Brain microvascular endothelial cell (primary cell): ENCODE measurements at regions not wholly inside any gene's neighbourhood (a gene's known extent, or its start where the extent isn't known, plus 50 kb on each side); places are given as distances from the start of the nearest gene placed in this dataset.

Experiments used
- DNase-seq: peaks from one replicate; pipeline ENCODE4 v3.0.0-alpha.2; 2020
- H3K27ac ChIP-seq: fragments of 250-450 bp; sonication (Bioruptor Pico); 2 replicates; pipeline ENCODE4 v1.5.1; 2020; ENCODE audit warnings: mild to moderate bottlenecking, moderate library complexity
- H3K27me3 ChIP-seq: fragments of 250-450 bp; sonication (Bioruptor Pico); replicated peaks from 2 replicates; pipeline ENCODE4 v1.5.1; 2020; ENCODE audit warnings: mild to moderate bottlenecking
- H3K36me3 ChIP-seq: fragments of 250-450 bp; sonication (Bioruptor Pico); replicated peaks from 2 replicates; pipeline ENCODE4 v1.5.1; 2020; ENCODE audit warnings: mild to moderate bottlenecking
- H3K4me3 ChIP-seq: 2 replicates; pipeline ENCODE4 v1.5.1; 2011; ENCODE audit warnings: low read depth, mild to moderate bottlenecking, control low read depth, low read length, moderate library complexity
- CTCF ChIP-seq: IDR thresholded peaks from 2 replicates; pipeline ENCODE4 v1.5.1; 2011; ENCODE audit warnings: low read depth, mild to moderate bottlenecking, moderate library complexity, low read length, control low read depth, inconsistent platforms; ENCODE audit errors: missing control alignments
- in situ Hi-C: cut with HindIII; loops from 2 replicates; pipeline ENCODE4 v1.10.0; 2017; ENCODE audit warnings: low sequenced_read_pairs, low pct_ligation_motif_present

- no peak overlapping the region for H3K4me3 ChIP-seq
- DNase-seq: no peak
- H3K27ac ChIP-seq: no peak overlapping the region
- in situ Hi-C loops: no loop called here
- no peak for TF ChIP-seq CTCF
- H3K36me3 ChIP-seq: no peaks in the 10 kb centered on the region
- H3K27me3 ChIP-seq: no peaks in the 10 kb centered on the region
Observed at GRCh38 chr1:79594121-79594698, 587.7 kb upstream of the ADGRL4 start.

DNA sequence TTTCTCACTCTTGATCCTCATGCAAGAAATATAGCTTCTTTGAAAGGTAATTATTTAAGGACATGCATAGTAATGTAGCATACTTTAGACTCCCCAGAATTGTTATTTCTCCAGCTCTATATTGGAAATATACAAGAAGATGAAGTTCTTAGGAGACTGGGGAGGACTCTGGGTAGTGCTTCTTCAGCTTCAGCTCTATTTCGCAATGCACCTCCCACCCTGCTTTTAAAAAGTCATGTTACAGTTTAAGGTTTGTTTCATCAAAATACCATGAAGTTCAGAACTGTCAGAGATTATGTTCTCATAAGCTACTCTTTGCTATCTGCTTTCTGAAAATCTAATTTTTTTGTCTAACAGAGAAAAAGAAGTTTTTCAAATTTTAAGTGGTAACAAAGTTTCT lies 586.2 kb upstream of the ADGRL4 start:
- in situ Hi-C loops: no loop called here
- no peak for TF ChIP-seq CTCF
- Histone ChIP-seq H3K27me3 (no peaks in the 10 kb centered on the region), H3K4me3 (no peak overlapping the region), H3K36me3 (no peaks in the 10 kb centered on the region), H3K27ac (no peak overlapping the region)
- DNase-seq: no peak

DNA sequence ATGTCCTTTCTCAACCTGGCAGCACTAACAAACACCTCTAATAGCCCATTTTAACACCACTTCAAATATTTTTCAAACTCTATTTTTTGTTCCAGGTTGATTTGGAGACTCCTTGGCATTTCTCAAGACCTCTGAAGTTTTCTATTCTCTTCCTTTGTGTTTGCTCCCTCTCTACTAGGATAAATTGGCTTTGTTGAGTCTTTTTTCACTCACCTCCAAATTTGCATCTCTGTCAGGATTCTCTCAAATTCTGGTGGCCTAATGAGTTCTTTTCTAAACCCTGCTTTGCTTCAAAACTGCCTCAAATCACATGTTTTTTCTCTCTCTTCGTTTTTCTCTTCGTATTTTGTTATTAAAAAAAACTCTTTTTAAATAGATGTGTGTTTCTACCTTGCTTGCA lies 582.2 kb upstream of the ADGRL4 start:
- no peaks in the 10 kb centered on the region for H3K36me3 ChIP-seq
- TF ChIP-seq CTCF: no peak
- H3K27ac ChIP-seq: no peak overlapping the region
- no peaks in the 10 kb centered on the region for H3K27me3 ChIP-seq
- no peak for DNase-seq
- in situ Hi-C loops: no loop called here
- no peak overlapping the region for H3K4me3 ChIP-seq

GRCh38 chr1:79587229-79587628 lies 580.7 kb upstream of the ADGRL4 start:
- no peak for TF ChIP-seq CTCF
- Histone ChIP-seq H3K27ac (no peak overlapping the region), H3K36me3 (no peaks in the 10 kb centered on the region), H3K27me3 (no peaks in the 10 kb centered on the region), H3K4me3 (no peak overlapping the region)
- in situ Hi-C loops: no loop called here
- DNase-seq: no peak

- Histone ChIP-seq H3K27me3 (no peaks in the 10 kb centered on the region), H3K36me3 (no peaks in the 10 kb centered on the region), H3K4me3 (no peak overlapping the region), H3K27ac (no peak overlapping the region)
- no peak for DNase-seq
- no peak for TF ChIP-seq CTCF
- in situ Hi-C loops: no loop called here
Observed at GRCh38 chr1:79585801-79586200, 579.3 kb upstream of the ADGRL4 start.

DNA sequence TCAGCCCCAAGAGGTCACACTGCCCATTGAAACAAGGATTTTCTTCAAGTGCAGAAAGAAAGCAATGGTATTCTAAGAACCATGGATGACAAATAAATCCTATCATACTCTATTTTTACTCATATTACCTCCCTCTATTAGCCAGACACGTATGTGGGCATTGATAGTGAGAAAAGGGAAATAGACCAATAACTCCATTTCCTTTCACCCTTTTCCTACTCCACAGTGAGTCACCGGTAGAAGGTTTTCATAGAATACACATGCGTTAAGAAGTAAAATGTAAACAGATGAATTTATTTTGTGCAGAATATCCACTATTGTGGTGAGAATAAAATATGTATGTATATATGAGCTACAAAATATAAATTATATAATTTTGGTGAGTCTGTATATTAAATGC lies 568.9 kb upstream of the ADGRL4 start:
- Histone ChIP-seq H3K27me3 (no peaks in the 10 kb centered on the region), H3K36me3 (no peaks in the 10 kb centered on the region), H3K4me3 (no peak overlapping the region), H3K27ac (no peak overlapping the region)
- in situ Hi-C loops: no loop called here
- DNase-seq: no peak
- TF ChIP-seq CTCF: no peak
